Mammary epithelial cell (primary cell): ENCODE measurements at regions not wholly inside any gene's neighbourhood (a gene's known extent, or its start where the extent isn't known, plus 50 kb on each side); places are given as distances from the start of the nearest gene placed in this dataset.

ENCODE experiments used
- CTCF ChIP-seq, 2 donors: IDR thresholded peaks in 1 of 2; conservative IDR thresholded peaks in 1 of 2; 2 replicates each; pipeline ENCODE4 v1.5.1; 2011 to 2012; ENCODE audit warnings: inconsistent platforms in 2 of 2, low read length in 2 of 2, mild to moderate bottlenecking in 2 of 2, control low read depth in 1 of 2, low read depth in 1 of 2; ENCODE audit not compliant: insufficient read depth in 1 of 2; ENCODE audit errors: extremely low read depth in 1 of 2
- EZH2 ChIP-seq: IDR thresholded peaks from 2 replicates; pipeline ENCODE4 v1.6.1; 2012; ENCODE audit warnings: low read length, inconsistent platforms, borderline replicate concordance

- no peak for TF ChIP-seq CTCF (conservative IDR thresholded peaks at IDR 0.05 in 1 of 2, IDR thresholded peaks at IDR 0.05 in 1 of 2; ENCODE audit: extremely low read depth in 1 of 2, insufficient read depth in 1 of 2, low read depth in 1 of 2, low read length in 2 of 2)
- no peak for TF ChIP-seq EZH2
These were observed 2136.8 kb downstream of the PCDH9 start for GRCh38 chr13:65093357-65093756.
